ENCODE measurements at regions not wholly inside any gene's neighbourhood (a gene's known extent, or its start where the extent isn't known, plus 50 kb on each side); places are given as distances from the start of the nearest gene placed in this dataset.

GRCh38 chr5:110179321-110179720 lies 489.6 kb downstream of the MAN2A1 start:
- no peak for TF ChIP-seq CTCF (IDR thresholded peaks at IDR 0.05)
- no peak for TF ChIP-seq POLR2AphosphoS5 (IDR thresholded peaks at IDR 0.05)
- no peak for TF ChIP-seq POLR2A (IDR thresholded peaks at IDR 0.05)
